GM13976 (cell line): ENCODE measurements at regions not wholly inside any gene's neighbourhood (a gene's known extent, or its start where the extent isn't known, plus 50 kb on each side); places are given as distances from the start of the nearest gene placed in this dataset.

Experiments used
- DNase-seq: peaks from one replicate; pipeline ENCODE4 v3.0.0; 2012; ENCODE audit warnings: low spot score
- CTCF ChIP-seq: IDR thresholded peaks from 2 replicates; pipeline ENCODE4 v1.5.1; 2012; ENCODE audit warnings: borderline replicate concordance, mild to moderate bottlenecking; ENCODE audit not compliant: insufficient read depth; ENCODE audit errors: extremely low read depth, missing control alignments, control extremely low read depth
- in situ Hi-C: fragments of 300-500 bp; cut with MboI; formaldehyde crosslinking; loops from one replicate; pipeline ENCODE4 v1.12.0; 2022; ENCODE audit warnings: low sequenced_read_pairs, mixed read lengths, inconsistent platforms; ENCODE audit not compliant: unreplicated experiment

DNA sequence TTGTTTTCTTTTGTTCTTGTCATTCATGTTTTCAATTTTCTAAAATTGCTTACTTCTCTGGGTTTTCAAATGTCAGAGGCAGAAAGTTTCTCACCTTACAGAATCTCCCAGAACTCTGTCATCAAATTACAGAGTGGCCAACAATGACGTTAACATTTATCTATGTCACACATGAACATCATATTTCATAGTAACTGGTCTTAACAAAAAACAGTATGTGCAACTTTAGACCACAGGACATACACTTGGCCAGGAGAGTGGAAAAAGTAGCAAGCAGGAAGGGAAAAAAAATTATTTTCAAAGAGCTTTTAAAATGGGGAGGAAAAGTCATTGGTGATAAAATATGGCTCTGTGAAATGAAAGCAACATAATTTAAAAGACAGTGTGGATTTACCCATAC, 426.5 kb downstream of the MED13L start:
- no peak for DNase-seq
- no peak for TF ChIP-seq CTCF
- in situ Hi-C loops, result no loop called here

GRCh38 chr12:115849262-115849943, 428.1 kb downstream of the MED13L start:
- DNase-seq, result no peak
- TF ChIP-seq CTCF, result no peak
- in situ Hi-C loops, result no loop called here

DNA sequence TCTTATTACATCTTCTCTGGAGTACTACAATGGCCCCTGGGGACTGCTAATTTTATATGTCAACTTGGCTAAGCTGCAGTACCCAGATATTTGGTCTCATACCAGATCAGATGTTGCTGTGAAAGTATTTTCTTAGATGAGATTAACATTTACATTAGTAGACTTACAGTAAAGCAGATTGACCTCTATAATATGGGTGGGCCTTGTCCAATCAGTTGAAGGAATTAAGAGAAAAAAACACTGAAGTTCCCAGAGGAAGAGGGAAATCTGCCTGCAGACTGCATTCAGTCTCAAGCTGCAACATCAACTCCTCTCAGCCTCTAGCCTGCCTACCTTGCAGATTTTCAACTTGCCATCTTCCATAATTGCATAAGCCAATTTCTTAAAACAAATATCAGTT, 430.1 kb downstream of the MED13L start:
- TF ChIP-seq CTCF, result no peak
- DNase-seq, result no peak
- in situ Hi-C loops, result no loop called here

DNA sequence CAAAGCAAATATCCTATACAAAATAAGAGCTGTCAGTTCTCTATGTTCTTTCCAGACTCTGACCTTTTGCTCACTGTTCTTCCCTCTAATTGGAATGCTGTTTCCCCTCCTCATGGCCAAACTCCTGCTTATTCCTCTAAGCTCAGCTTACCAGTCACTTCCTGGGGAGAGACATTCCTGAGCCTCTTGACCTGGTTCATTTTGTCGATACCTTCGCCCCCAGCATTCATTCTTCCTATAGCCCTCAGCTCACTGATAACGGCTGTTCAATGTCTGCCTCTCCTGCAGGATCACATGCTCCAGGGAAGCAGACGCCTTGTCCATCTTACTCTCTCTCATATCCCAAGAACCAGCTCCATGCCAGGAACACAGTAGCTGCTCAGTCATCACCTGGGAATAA, 431.0 kb downstream of the MED13L start:
- no peak for DNase-seq
- TF ChIP-seq CTCF, result no peak
- in situ Hi-C loops, result no loop called here

- no peak for TF ChIP-seq CTCF
- DNase-seq, result no peak
- in situ Hi-C loops, result no loop called here
These were observed 437.3 kb downstream of the MED13L start for GRCh38 chr12:115840159-115840558.

DNA sequence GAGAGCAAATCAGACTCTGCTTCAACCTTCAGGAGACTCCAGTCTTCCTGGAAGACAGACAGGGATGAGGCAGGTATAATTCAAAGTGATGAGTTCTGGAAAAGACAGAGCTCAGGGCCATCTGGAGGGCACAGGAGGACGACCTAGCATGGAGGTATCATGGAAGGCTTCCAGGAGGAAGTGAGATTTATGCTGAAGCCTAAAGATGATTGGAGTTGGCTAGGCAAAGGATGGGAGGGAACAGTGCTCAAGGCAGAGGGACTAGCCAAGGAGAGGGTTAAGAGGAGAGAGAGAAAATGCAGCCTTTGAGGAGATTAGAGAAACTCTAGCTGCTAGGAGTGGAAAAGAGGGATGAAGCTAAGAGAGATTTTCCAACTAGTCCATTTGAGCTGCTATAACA, 438.5 kb downstream of the MED13L start:
- in situ Hi-C loops, result no loop called here
- DNase-seq, result no peak
- no peak for TF ChIP-seq CTCF
